ENCODE measurements at regions not wholly inside any gene's neighbourhood (a gene's known extent, or its start where the extent isn't known, plus 50 kb on each side); places are given as distances from the start of the nearest gene placed in this dataset.

- no peak overlapping the region for H3K4me3 ChIP-seq (ENCODE audit: low read length)
- H3K4me1 ChIP-seq (ENCODE audit: insufficient read depth, low read length), result no peaks in the 10 kb centered on the region
- no peaks in the 10 kb centered on the region for H3K36me3 ChIP-seq (ENCODE audit: insufficient read depth, low read depth, low read length)
- H3K27me3 ChIP-seq (ENCODE audit: insufficient read depth, low read length), result no peaks in the 10 kb centered on the region
- H3K9me3 ChIP-seq (ENCODE audit: insufficient read depth, low read depth, low read length), result no peaks in the 10 kb centered on the region
- no peak overlapping the region for H3K9ac ChIP-seq (ENCODE audit: low read depth, low read length)
- H3K27ac ChIP-seq (ENCODE audit: low read length), result no peak overlapping the region
Measured at GRCh38 chr1:5738911-5739462, 253.2 kb downstream of the NPHP4 start.

DNA sequence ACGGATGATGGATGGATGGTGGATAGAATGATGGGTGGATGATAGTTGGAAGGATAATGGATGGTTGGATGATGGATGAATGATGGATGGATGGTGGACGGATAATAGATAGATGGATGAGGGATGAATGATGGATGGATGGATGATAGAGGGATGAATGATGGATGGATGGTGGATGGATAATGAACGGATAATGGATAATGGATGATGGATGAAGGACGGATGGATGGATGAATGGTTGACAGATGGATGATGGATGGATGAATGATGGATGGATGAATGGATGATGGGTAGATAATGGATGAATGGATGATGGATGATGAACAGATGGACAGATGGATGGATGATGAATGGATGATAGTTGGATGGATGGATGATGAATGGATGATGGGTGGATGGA lies 255.1 kb downstream of the NPHP4 start:
- Histone ChIP-seq H3K27ac (ENCODE audit: low read length) (no peak overlapping the region), H3K36me3 (ENCODE audit: insufficient read depth, low read depth, low read length) (no peaks in the 10 kb centered on the region), H3K4me3 (ENCODE audit: low read length) (no peak overlapping the region), H3K9ac (ENCODE audit: low read depth, low read length) (no peak overlapping the region), H3K9me3 (ENCODE audit: insufficient read depth, low read depth, low read length) (no peaks in the 10 kb centered on the region), H3K4me1 (ENCODE audit: insufficient read depth, low read length) (no peaks in the 10 kb centered on the region), H3K27me3 (ENCODE audit: insufficient read depth, low read length) (no peaks in the 10 kb centered on the region)

DNA sequence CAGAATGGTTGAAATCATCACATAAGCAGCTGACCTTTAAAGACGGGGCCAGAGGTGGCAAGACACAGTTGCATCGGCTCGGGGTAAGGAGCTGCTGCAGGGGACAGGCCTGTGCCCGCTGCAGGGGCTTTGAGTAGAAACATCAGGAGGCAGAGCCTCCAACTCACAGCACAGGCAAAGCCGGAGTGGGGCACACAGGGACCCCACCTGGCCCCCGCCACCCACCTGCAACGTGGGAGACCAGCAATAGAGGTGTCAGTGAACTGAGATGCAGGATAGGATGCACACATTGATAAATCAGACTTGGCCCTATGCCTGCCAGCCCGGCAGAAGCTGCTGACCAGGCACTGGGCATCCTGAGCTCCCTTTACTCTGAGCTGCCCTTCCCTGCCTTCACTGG lies 257.2 kb downstream of the NPHP4 start:
- Histone ChIP-seq H3K27ac (ENCODE audit: low read length) (no peak overlapping the region), H3K9me3 (ENCODE audit: insufficient read depth, low read depth, low read length) (no peaks in the 10 kb centered on the region)

DNA sequence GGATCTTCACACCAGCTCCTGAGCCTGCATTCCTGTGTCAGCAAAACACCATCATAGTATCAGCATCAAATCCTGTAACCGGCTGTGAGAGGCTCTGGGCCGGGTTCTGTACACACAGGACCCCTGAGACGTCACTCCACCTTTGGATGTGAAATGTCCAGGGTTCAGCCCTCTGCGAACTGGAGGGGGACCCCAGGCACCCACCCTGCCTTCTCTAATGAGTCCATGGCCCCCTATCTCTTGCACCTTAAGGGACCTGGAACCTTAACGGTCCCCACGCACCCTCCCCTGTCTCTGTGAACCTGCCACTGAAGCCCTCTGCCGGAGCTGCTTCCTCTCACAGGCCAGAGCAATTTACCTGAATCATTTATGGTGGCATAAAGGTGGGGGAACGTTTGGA lies 257.8 kb downstream of the NPHP4 start:
- H3K36me3 ChIP-seq (ENCODE audit: insufficient read depth, low read depth, low read length), result no peaks in the 10 kb centered on the region
- H3K4me1 ChIP-seq (ENCODE audit: insufficient read depth, low read length), result no peaks in the 10 kb centered on the region
- no peak overlapping the region for H3K4me3 ChIP-seq (ENCODE audit: low read length)
- no peak overlapping the region for H3K27ac ChIP-seq (ENCODE audit: low read length)
- no peak overlapping the region for H3K9ac ChIP-seq (ENCODE audit: low read depth, low read length)
- H3K9me3 ChIP-seq (ENCODE audit: insufficient read depth, low read depth, low read length), result no peaks in the 10 kb centered on the region
- no peaks in the 10 kb centered on the region for H3K27me3 ChIP-seq (ENCODE audit: insufficient read depth, low read length)

More for the DNA sequence above, 257.2 kb downstream of the NPHP4 start:
- Histone ChIP-seq H3K9ac (ENCODE audit: low read depth, low read length) (no peak overlapping the region), H3K4me3 (ENCODE audit: low read length) (no peak overlapping the region), H3K36me3 (ENCODE audit: insufficient read depth, low read depth, low read length) (no peaks in the 10 kb centered on the region), H3K4me1 (ENCODE audit: insufficient read depth, low read length) (no peaks in the 10 kb centered on the region), H3K27me3 (ENCODE audit: insufficient read depth, low read length) (no peaks in the 10 kb centered on the region)

DNA sequence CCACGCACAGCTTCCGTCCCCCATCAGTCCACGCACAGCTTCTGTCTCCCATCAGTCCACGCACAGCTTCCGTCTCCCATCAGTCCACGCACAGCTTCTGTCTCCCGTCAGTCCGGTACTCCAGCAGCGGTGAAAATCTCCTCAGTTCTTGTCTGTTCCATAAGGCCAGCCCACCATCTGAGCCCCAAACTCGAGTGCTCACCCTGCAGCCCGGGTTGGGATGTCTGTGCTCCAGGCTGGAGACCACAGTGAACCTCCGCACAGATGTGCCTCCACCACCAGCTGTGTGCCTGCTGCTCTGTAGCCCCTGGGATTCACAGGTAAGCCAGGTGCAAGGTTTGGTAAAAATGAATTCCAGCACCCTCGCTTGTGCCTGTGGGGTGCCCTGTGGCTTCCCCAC lies 258.6 kb downstream of the NPHP4 start:
- Histone ChIP-seq H3K4me1 (ENCODE audit: insufficient read depth, low read length) (no peaks in the 10 kb centered on the region), H3K27me3 (ENCODE audit: insufficient read depth, low read length) (no peaks in the 10 kb centered on the region), H3K9me3 (ENCODE audit: insufficient read depth, low read depth, low read length) (no peaks in the 10 kb centered on the region), H3K36me3 (ENCODE audit: insufficient read depth, low read depth, low read length) (no peaks in the 10 kb centered on the region), H3K9ac (ENCODE audit: low read depth, low read length) (no peak overlapping the region), H3K4me3 (ENCODE audit: low read length) (no peak overlapping the region), H3K27ac (ENCODE audit: low read length) (no peak overlapping the region)

- Histone ChIP-seq H3K27ac (ENCODE audit: low read length) (no peak overlapping the region), H3K36me3 (ENCODE audit: insufficient read depth, low read depth, low read length) (no peaks in the 10 kb centered on the region), H3K9me3 (ENCODE audit: insufficient read depth, low read depth, low read length) (no peaks in the 10 kb centered on the region), H3K9ac (ENCODE audit: low read depth, low read length) (no peak overlapping the region), H3K4me3 (ENCODE audit: low read length) (no peak overlapping the region), H3K4me1 (ENCODE audit: insufficient read depth, low read length) (peaks cover 4% of the 10 kb centered on the region; the same call in 1 of the 2 replicates), H3K27me3 (ENCODE audit: insufficient read depth, low read length) (no peaks in the 10 kb centered on the region)
Measured at GRCh38 chr1:5731110-5731423, 261.2 kb downstream of the NPHP4 start.

DNA sequence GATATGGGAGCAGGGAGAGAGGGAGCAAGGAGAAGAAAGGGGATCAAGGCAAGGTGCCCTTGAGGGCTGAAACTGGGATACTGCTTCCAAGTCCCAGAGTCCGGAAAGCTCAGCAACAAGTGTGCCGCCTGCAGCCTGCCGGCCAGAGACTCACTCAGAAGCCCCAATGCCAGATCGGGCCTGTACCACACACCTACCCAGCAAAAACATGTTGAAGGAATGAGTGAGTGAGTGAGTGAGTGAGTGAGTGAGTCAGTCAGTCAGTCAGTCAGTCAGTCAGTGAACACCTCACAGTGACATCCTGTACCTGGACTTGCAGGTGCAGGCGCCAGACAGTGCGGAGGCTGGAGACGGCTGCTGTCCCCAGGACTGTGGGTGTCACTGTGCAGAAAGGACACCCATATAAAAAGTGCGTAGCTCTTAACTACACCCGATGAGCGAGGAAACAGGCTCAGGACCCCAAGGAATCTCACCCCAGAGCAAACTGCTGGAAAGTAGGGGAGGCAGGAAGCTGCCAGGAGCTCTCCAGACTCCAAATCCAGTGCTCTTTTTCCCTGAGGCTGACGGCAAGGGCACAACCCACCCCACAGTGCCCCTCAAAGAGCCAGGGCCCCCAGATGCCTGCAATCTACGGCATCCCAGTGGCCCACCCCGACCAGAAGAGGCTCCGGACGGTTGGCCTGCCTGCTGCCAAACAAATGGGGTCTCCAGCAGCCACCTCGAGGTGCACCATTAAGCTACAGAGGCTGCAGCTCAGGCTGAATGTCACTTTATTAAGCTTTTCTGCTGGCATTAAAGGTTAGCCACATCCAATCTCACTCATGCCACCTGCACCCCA lies 261.7 kb downstream of the NPHP4 start:
- Histone ChIP-seq H3K36me3 (ENCODE audit: insufficient read depth, low read depth, low read length) (no peaks in the 10 kb centered on the region), H3K27ac (ENCODE audit: low read length) (no peak overlapping the region), H3K4me3 (ENCODE audit: low read length) (no peak overlapping the region), H3K9me3 (ENCODE audit: insufficient read depth, low read depth, low read length) (no peaks in the 10 kb centered on the region), H3K9ac (ENCODE audit: low read depth, low read length) (no peak overlapping the region), H3K27me3 (ENCODE audit: insufficient read depth, low read length) (no peaks in the 10 kb centered on the region), H3K4me1 (ENCODE audit: insufficient read depth, low read length) (peaks cover 4% of the 10 kb centered on the region; the same call in 1 of the 2 replicates)

GRCh38 chr1:5729636-5730145 lies 262.5 kb downstream of the NPHP4 start:
- Histone ChIP-seq H3K4me3 (ENCODE audit: low read length) (no peak overlapping the region), H3K9ac (ENCODE audit: low read depth, low read length) (no peak overlapping the region), H3K36me3 (ENCODE audit: insufficient read depth, low read depth, low read length) (no peaks in the 10 kb centered on the region), H3K27me3 (ENCODE audit: insufficient read depth, low read length) (no peaks in the 10 kb centered on the region), H3K27ac (ENCODE audit: low read length) (no peak overlapping the region), H3K4me1 (ENCODE audit: insufficient read depth, low read length) (peaks cover 4% of the 10 kb centered on the region; the same call in 1 of the 2 replicates), H3K9me3 (ENCODE audit: insufficient read depth, low read depth, low read length) (no peaks in the 10 kb centered on the region)

GRCh38 chr1:5728663-5729355 lies 263.4 kb downstream of the NPHP4 start:
- no peak overlapping the region for H3K27ac ChIP-seq (ENCODE audit: low read length)

DNA sequence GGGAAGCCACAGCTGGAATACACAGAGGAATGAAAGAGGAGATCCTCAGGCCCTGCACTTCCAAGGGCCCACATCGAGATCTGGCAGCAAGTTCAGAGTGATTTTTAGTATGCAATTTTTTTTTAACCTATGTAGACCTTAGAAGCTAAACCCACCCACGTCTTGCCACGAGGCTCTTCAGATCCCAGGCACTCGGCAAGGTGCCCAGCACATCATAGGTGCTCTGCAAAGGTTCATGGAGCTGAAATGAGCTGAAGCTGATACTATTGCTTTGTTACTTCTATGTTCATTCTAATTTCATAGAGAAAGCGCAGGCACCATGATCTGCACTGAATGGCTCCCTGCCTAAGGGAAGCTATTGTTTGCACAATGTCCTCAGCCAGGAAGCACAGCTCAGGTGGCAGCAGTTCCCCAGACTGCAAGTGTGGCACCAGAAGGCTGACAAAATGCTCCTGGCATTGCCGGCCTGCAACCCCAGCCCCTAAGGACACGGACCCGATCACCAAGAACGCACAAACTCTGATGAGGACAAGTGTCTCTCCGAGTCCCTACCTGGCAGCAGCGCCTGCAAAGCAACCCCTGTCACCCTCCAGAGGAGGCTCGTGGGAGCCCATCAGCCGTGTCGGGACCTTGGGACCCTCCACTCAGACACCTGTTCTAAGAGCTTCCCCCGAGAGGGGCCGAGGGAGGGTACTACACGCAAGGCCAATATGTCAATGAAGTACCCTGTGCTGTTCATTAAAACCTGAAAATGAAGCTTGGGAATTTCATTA lies 264.2 kb downstream of the NPHP4 start:
- H3K36me3 ChIP-seq (ENCODE audit: insufficient read depth, low read depth, low read length), result no peaks in the 10 kb centered on the region
- H3K27ac ChIP-seq (ENCODE audit: low read length), result no peak overlapping the region
- H3K4me3 ChIP-seq (ENCODE audit: low read length), result no peak overlapping the region
- no peaks in the 10 kb centered on the region for H3K27me3 ChIP-seq (ENCODE audit: insufficient read depth, low read length)
- peaks cover 4% of the 10 kb centered on the region; the same call in 1 of the 2 replicates for H3K4me1 ChIP-seq (ENCODE audit: insufficient read depth, low read length)
- no peak overlapping the region for H3K9ac ChIP-seq (ENCODE audit: low read depth, low read length)
- no peaks in the 10 kb centered on the region for H3K9me3 ChIP-seq (ENCODE audit: insufficient read depth, low read depth, low read length)

More at GRCh38 chr1:5728663-5729355, 263.4 kb downstream of the NPHP4 start:
- H3K36me3 ChIP-seq (ENCODE audit: insufficient read depth, low read depth, low read length), result no peaks in the 10 kb centered on the region
- H3K4me1 ChIP-seq (ENCODE audit: insufficient read depth, low read length), result peaks cover 4% of the 10 kb centered on the region; the same call in 1 of the 2 replicates
- no peaks in the 10 kb centered on the region for H3K9me3 ChIP-seq (ENCODE audit: insufficient read depth, low read depth, low read length)
- no peaks in the 10 kb centered on the region for H3K27me3 ChIP-seq (ENCODE audit: insufficient read depth, low read length)
- no peak overlapping the region for H3K9ac ChIP-seq (ENCODE audit: low read depth, low read length)
- H3K4me3 ChIP-seq (ENCODE audit: low read length), result no peak overlapping the region

DNA sequence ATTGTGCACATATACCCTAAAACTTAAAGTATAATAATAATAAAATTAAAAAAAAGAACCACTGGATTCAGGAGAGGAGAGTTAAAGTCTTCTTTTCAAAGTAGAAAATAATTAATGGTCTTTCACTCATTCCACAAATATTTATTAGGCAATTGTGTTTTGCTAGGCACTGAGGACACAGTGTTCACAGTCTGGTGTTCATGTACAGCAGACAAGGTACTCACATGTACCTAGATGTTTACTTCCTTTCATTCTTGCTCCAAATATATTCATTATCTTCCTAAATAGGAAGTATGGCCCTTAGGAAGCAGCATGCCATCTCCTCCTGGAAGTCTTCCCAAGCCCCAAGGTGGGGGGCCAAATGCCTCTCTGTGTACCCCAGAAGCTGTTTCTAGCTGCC lies 265.0 kb downstream of the NPHP4 start:
- Histone ChIP-seq H3K27me3 (ENCODE audit: insufficient read depth, low read length) (no peaks in the 10 kb centered on the region), H3K36me3 (ENCODE audit: insufficient read depth, low read depth, low read length) (no peaks in the 10 kb centered on the region), H3K27ac (ENCODE audit: low read length) (no peak overlapping the region), H3K4me1 (ENCODE audit: insufficient read depth, low read length) (peaks cover 4% of the 10 kb centered on the region; the same call in 1 of the 2 replicates), H3K9me3 (ENCODE audit: insufficient read depth, low read depth, low read length) (no peaks in the 10 kb centered on the region), H3K4me3 (ENCODE audit: low read length) (no peak overlapping the region), H3K9ac (ENCODE audit: low read depth, low read length) (no peak overlapping the region)

Data from iPS-20b (cell line).